Effector memory CD4-positive, alpha-beta T cell (primary cell): ENCODE measurements at regions not wholly inside any gene's neighbourhood (a gene's known extent, or its start where the extent isn't known, plus 50 kb on each side); places are given as distances from the start of the nearest gene placed in this dataset.

Experiments
- DNase-seq, 3 donors: peaks; one replicate each; pipeline ENCODE4 v3.0.0-alpha.2; 2020
- H3K27ac ChIP-seq: 2 replicates; pipeline ENCODE4 v1.7.0; 2013; ENCODE audit warnings: mild to moderate bottlenecking, low read length, moderate library complexity; ENCODE audit not compliant: insufficient read depth, poor library complexity, severe bottlenecking
- H3K27me3 ChIP-seq: replicated peaks from 2 replicates; pipeline ENCODE4 v1.7.0; 2013; ENCODE audit warnings: mild to moderate bottlenecking, low read length; ENCODE audit not compliant: insufficient read depth, control insufficient read depth, poor library complexity, severe bottlenecking
- H3K36me3 ChIP-seq: 2 replicates; pipeline ENCODE4 v1.7.0; 2013; ENCODE audit warnings: mild to moderate bottlenecking, low read length, moderate library complexity; ENCODE audit not compliant: control insufficient read depth, insufficient read depth
- H3K4me1 ChIP-seq: 2 replicates; pipeline ENCODE4 v1.7.0; 2013; ENCODE audit warnings: low read length, mild to moderate bottlenecking; ENCODE audit not compliant: control insufficient read depth, insufficient read depth, poor library complexity, severe bottlenecking
- H3K4me3 ChIP-seq: 2 replicates; pipeline ENCODE4 v1.7.0; 2013; ENCODE audit warnings: low read length, low read depth, mild to moderate bottlenecking; ENCODE audit not compliant: insufficient read depth, poor library complexity, severe bottlenecking
- H3K9me3 ChIP-seq: 2 replicates; pipeline ENCODE4 v1.7.0; 2013; ENCODE audit warnings: mild to moderate bottlenecking, low read length, moderate library complexity; ENCODE audit not compliant: control insufficient read depth

GRCh38 chr2:19244460-19245363 lies 113.7 kb downstream of the OSR1 start:
- no peaks in the 10 kb centered on the region for H3K4me1 ChIP-seq
- no peaks in the 10 kb centered on the region for H3K9me3 ChIP-seq
- no peak for DNase-seq
- H3K36me3 ChIP-seq: no peaks in the 10 kb centered on the region
- no peak overlapping the region for H3K27ac ChIP-seq
- H3K27me3 ChIP-seq: no peaks in the 10 kb centered on the region
- no peak overlapping the region for H3K4me3 ChIP-seq

GRCh38 chr2:19238440-19239060 lies 119.9 kb downstream of the OSR1 start:
- Histone ChIP-seq H3K4me1 (no peaks in the 10 kb centered on the region), H3K4me3 (no peak overlapping the region), H3K36me3 (no peaks in the 10 kb centered on the region), H3K9me3 (no peaks in the 10 kb centered on the region), H3K27ac (no peak overlapping the region), H3K27me3 (no peaks in the 10 kb centered on the region)
- no peak for DNase-seq

DNA sequence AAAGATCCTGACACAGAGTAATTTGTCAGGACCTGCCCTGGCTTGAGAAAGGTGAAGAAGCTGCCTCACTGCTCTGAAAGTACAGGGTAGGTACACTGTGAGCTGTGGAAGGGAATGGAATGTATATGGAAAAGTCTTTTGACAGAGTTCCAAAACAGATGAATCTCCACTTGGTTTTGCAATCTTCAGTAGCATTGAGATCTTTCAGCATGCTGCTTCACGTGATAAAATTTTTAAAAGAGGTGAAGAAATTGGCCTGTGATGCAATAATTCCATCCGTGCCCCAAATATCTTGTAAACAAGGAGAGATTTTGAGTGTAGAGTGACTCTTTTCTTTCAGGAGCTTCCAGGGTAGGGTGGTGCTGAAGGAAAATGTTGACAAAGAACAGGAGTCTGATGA lies 123.1 kb downstream of the OSR1 start:
- H3K27ac ChIP-seq: no peak overlapping the region
- no peaks in the 10 kb centered on the region for H3K9me3 ChIP-seq
- H3K4me1 ChIP-seq: no peaks in the 10 kb centered on the region
- H3K36me3 ChIP-seq: no peaks in the 10 kb centered on the region
- no peaks in the 10 kb centered on the region for H3K27me3 ChIP-seq
- no peak for DNase-seq
- no peak overlapping the region for H3K4me3 ChIP-seq

DNA sequence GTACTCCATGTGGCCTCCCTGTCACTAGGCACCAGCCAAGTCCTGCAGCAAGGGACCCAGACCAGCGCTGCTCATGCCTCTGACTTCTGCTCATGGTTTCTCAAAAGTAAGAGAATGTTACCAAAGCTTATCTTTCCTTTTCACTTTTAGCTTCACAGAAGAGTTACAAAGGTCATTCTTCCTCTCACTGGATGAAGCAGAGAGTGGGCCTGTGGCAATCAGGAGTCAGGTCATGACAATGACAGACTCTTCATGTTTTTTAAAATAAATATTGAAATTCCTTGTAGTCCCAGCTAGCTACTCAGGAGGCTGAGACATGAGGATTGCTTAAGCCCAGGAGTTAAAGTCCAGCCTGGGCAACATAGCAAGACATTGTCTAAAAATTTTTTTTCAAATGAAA lies 126.1 kb downstream of the OSR1 start:
- Histone ChIP-seq H3K9me3 (no peaks in the 10 kb centered on the region), H3K36me3 (no peaks in the 10 kb centered on the region), H3K4me1 (no peaks in the 10 kb centered on the region), H3K27me3 (no peaks in the 10 kb centered on the region), H3K4me3 (no peak overlapping the region), H3K27ac (no peak overlapping the region)
- no peak for DNase-seq

GRCh38 chr2:19231625-19232024 lies 126.8 kb downstream of the OSR1 start:
- Histone ChIP-seq H3K9me3 (no peaks in the 10 kb centered on the region), H3K36me3 (no peaks in the 10 kb centered on the region), H3K27me3 (no peaks in the 10 kb centered on the region), H3K4me1 (no peaks in the 10 kb centered on the region), H3K4me3 (no peak overlapping the region), H3K27ac (no peak overlapping the region)
- no peak for DNase-seq

- Histone ChIP-seq H3K27me3 (no peaks in the 10 kb centered on the region), H3K4me1 (no peaks in the 10 kb centered on the region), H3K36me3 (no peaks in the 10 kb centered on the region), H3K27ac (no peak overlapping the region), H3K9me3 (no peaks in the 10 kb centered on the region), H3K4me3 (no peak overlapping the region)
- no peak for DNase-seq
Measured at GRCh38 chr2:19230626-19231025, 127.8 kb downstream of the OSR1 start.

DNA sequence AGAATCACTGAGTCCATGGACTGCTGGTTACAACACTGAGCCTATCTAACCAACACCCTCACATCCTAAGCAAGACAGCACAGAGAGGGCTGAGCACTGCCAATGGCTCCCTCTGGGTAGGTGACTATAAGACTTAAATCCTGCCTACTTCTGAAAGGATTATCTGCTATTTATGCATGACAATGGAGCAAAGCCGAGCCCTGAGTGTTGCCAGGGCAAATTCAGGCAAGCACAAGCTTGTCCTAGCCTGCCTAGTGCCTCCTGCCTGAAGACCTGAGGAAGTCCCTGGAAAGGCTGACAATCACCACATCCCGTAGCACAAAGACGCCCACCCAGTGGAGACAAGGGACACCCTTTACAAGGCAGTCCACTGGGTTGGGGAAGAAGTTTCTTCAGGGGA lies 129.7 kb downstream of the OSR1 start:
- Histone ChIP-seq H3K36me3 (no peaks in the 10 kb centered on the region), H3K4me1 (no peaks in the 10 kb centered on the region), H3K27ac (no peak overlapping the region), H3K27me3 (no peaks in the 10 kb centered on the region), H3K9me3 (no peaks in the 10 kb centered on the region), H3K4me3 (no peak overlapping the region)
- DNase-seq: no peak

DNA sequence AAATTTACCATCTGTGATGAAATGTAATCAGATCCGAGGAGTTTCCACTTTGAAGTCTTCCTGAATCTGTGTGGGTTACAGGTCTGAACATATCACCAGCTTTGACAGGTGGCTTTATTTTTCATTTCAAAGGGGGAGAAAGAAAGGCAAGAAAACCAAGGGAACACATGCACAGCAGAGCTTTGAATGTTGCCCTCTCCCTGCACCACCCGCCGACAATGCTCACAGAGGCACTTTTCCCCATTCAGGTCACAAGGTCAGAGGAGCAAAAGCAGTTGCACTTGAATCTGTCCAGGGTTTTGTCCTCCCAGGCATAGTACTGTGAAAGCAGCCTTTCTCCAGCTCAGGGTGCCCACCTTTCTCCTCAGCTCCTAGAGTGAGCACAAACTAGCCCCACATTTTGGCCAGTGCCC lies 130.2 kb downstream of the OSR1 start:
- H3K27me3 ChIP-seq: no peaks in the 10 kb centered on the region
- H3K36me3 ChIP-seq: no peaks in the 10 kb centered on the region
- no peaks in the 10 kb centered on the region for H3K9me3 ChIP-seq
- H3K4me1 ChIP-seq: no peaks in the 10 kb centered on the region
- no peak overlapping the region for H3K4me3 ChIP-seq
- DNase-seq: no peak
- H3K27ac ChIP-seq: no peak overlapping the region

DNA sequence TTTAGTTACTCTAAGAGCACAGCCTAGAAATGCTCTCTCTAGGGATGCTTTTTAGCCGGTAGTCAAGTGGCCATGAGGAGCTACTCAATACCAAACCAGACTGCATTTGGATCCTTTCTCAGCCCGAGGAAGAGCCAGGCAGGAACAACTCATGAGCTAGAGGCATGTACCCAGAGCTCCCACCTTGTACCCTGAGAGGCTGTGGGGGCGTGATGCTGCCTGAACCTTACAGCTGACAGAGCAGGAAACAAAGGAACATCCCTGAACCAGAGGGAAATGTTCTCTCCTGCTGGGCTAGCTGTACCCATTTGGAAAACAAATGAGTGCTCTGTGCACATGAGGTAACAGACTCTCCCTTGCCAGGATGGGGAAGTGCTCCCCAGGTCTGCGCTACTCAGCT lies 131.6 kb downstream of the OSR1 start:
- Histone ChIP-seq H3K36me3 (no peaks in the 10 kb centered on the region), H3K27me3 (no peaks in the 10 kb centered on the region), H3K9me3 (no peaks in the 10 kb centered on the region), H3K27ac (no peak overlapping the region), H3K4me1 (no peaks in the 10 kb centered on the region), H3K4me3 (no peak overlapping the region)
- DNase-seq: no peak

GRCh38 chr2:19226386-19226785 lies 132.0 kb downstream of the OSR1 start:
- Histone ChIP-seq H3K9me3 (no peaks in the 10 kb centered on the region), H3K4me1 (no peaks in the 10 kb centered on the region), H3K4me3 (no peak overlapping the region), H3K36me3 (no peaks in the 10 kb centered on the region), H3K27me3 (no peaks in the 10 kb centered on the region), H3K27ac (no peak overlapping the region)
- no peak for DNase-seq
